ENCODE measurements at regions not wholly inside any gene's neighbourhood (a gene's known extent, or its start where the extent isn't known, plus 50 kb on each side); places are given as distances from the start of the nearest gene placed in this dataset.

GRCh38 chr1:56295949-56296929 is 283.1 kb downstream of the PLPP3 start:
- Histone ChIP-seq H3K4me1 (peaks cover 0 to 8% (median 4%) of the 10 kb centered on the region in 4 donors), H3K27me3 (no peaks in the 10 kb centered on the region), H3K36me3 (no peaks in the 10 kb centered on the region), H3K9me3 (no peaks in the 10 kb centered on the region), H3K27ac (no peak overlapping the region), H3K4me3 (no peak overlapping the region)
- 79 to 81% methylated on average over 4 of the region's 4 CpGs for WGBS, 2 donors (ENCODE audit: low coverage in 1 of 2)
- TF ChIP-seq POLR2AphosphoS5 (IDR thresholded peaks at IDR 0.05) (no peak), CTCF (IDR thresholded peaks at IDR 0.05) (no peak), EP300 (IDR thresholded peaks at IDR 0.05; ENCODE audit: low read depth) (no peak), POLR2A (IDR thresholded peaks at IDR 0.05) (no peak)
- intact Hi-C loops (cut with DNase I; ENCODE audit: low total_unique reads) (no loop called here), in situ Hi-C loops (cut with MboI; ENCODE audit: low pct_ligation_motif_present in 1 of 4, low pct_unique_long_range_greater_than_20kb in 1 of 4, low sequenced_read_pairs in 3 of 4) (no loop called here)
- DNase-seq: no peak

GRCh38 chr1:56291374-56291919 is 287.9 kb downstream of the PLPP3 start:
- Histone ChIP-seq H3K4me3 (no peak overlapping the region), H3K36me3 (no peaks in the 10 kb centered on the region), H3K27me3 (no peaks in the 10 kb centered on the region), H3K27ac (no peak overlapping the region), H3K9me3 (no peaks in the 10 kb centered on the region), H3K4me1 (no peaks in the 10 kb centered on the region)
- DNase-seq: no peak
- in situ Hi-C loops (cut with MboI; ENCODE audit: low pct_ligation_motif_present in 1 of 4, low pct_unique_long_range_greater_than_20kb in 1 of 4, low sequenced_read_pairs in 3 of 4) (no loop called here), intact Hi-C loops (cut with DNase I; ENCODE audit: low total_unique reads) (no loop called here)
- TF ChIP-seq CTCF (IDR thresholded peaks at IDR 0.05) (no peak), POLR2A (IDR thresholded peaks at IDR 0.05) (no peak), EP300 (IDR thresholded peaks at IDR 0.05; ENCODE audit: low read depth) (no peak), POLR2AphosphoS5 (IDR thresholded peaks at IDR 0.05) (no peak)
- WGBS, 2 donors (ENCODE audit: low coverage in 1 of 2): 49 to 66% methylated on average over 3 to 5 of the region's 5 CpGs

GRCh38 chr1:56289260-56289659 is 290.1 kb downstream of the PLPP3 start:
- Histone ChIP-seq H3K36me3 (no peaks in the 10 kb centered on the region), H3K27me3 (no peaks in the 10 kb centered on the region), H3K4me1 (no peaks in the 10 kb centered on the region), H3K27ac (no peak overlapping the region), H3K9me3 (no peaks in the 10 kb centered on the region), H3K4me3 (no peak overlapping the region)
- TF ChIP-seq POLR2A (IDR thresholded peaks at IDR 0.05): no peak
- no peak for TF ChIP-seq EP300 (IDR thresholded peaks at IDR 0.05; ENCODE audit: low read depth)
- TF ChIP-seq CTCF (IDR thresholded peaks at IDR 0.05): no peak
- TF ChIP-seq POLR2AphosphoS5 (IDR thresholded peaks at IDR 0.05): no peak
- in situ Hi-C loops (cut with MboI; ENCODE audit: low pct_ligation_motif_present in 1 of 4, low pct_unique_long_range_greater_than_20kb in 1 of 4, low sequenced_read_pairs in 3 of 4) (no loop called here), intact Hi-C loops (cut with DNase I; ENCODE audit: low total_unique reads) (no loop called here)
- no peak for DNase-seq
- 67 to 83% methylated on average over 1 of the region's 1 CpG for WGBS, 2 donors (ENCODE audit: low coverage in 1 of 2)

- in situ Hi-C loops (cut with MboI; ENCODE audit: low pct_ligation_motif_present in 1 of 4, low pct_unique_long_range_greater_than_20kb in 1 of 4, low sequenced_read_pairs in 3 of 4): no loop called here
- Histone ChIP-seq H3K4me1 (no peaks in the 10 kb centered on the region), H3K27me3 (no peaks in the 10 kb centered on the region), H3K36me3 (no peaks in the 10 kb centered on the region), H3K27ac (no peak overlapping the region), H3K4me3 (no peak overlapping the region), H3K9me3 (no peaks in the 10 kb centered on the region)
- intact Hi-C loops (cut with DNase I; ENCODE audit: low total_unique reads): no loop called here
- no peak for DNase-seq
- 95% methylated on average over 3 to 5 of the region's 5 CpGs for WGBS, 2 donors (ENCODE audit: low coverage in 1 of 2)
- TF ChIP-seq EP300 (IDR thresholded peaks at IDR 0.05; ENCODE audit: low read depth): no peak
- no peak for TF ChIP-seq POLR2A (IDR thresholded peaks at IDR 0.05)
- no peak for TF ChIP-seq POLR2AphosphoS5 (IDR thresholded peaks at IDR 0.05)
- TF ChIP-seq CTCF (IDR thresholded peaks at IDR 0.05): no peak
Measured at GRCh38 chr1:56287721-56288120, 291.6 kb downstream of the PLPP3 start.
